HepG2 (cell line): ENCODE measurements at regions not wholly inside any gene's neighbourhood (a gene's known extent, or its start where the extent isn't known, plus 50 kb on each side); places are given as distances from the start of the nearest gene placed in this dataset.
A peak's percentile ranks its signal among the peaks of the same experiment; 100 is the strongest.

Source experiments
- BRCA1 ChIP-seq: sonication (generic); formaldehyde crosslinking; IDR thresholded peaks from 2 replicates; pipeline ENCODE4 v1.4.0; 2020; ENCODE audit warnings: missing genetic modification reagents
- CREB1 ChIP-seq, 2 experiments: fragments of 450-650 bp in 1 of 2; IDR thresholded peaks; 2 replicates each; pipeline ENCODE4 v1.6.1; 2016 to 2017; ENCODE audit warnings: control low read depth in 1 of 2, mild to moderate bottlenecking in 1 of 2, missing compliant biosample characterization in 1 of 2, missing genetic modification characterization in 1 of 2
- CREBL2 ChIP-seq: sonication (generic); formaldehyde crosslinking; IDR thresholded peaks from 2 replicates; pipeline ENCODE4 v1.8.1; 2023; ENCODE audit warnings: missing genetic modification reagents, mild to moderate bottlenecking, borderline replicate concordance
- GMEB2 ChIP-seq: IDR thresholded peaks from 2 replicates; pipeline ENCODE4 v1.6.1; 2016; ENCODE audit warnings: missing biosample characterization, missing genetic modification reagents, low read depth
- IRF2 ChIP-seq: IDR thresholded peaks from 2 replicates; pipeline ENCODE4 v1.6.1; 2018; ENCODE audit warnings: missing genetic modification reagents, missing compliant biosample characterization
- KLF9 ChIP-seq: IDR thresholded peaks from 2 replicates; pipeline ENCODE4 v1.6.1; 2016; ENCODE audit warnings: low read depth
- MYNN ChIP-seq: sonication (generic); formaldehyde crosslinking; IDR thresholded peaks from 2 replicates; pipeline ENCODE4 v1.4.0; 2020; ENCODE audit warnings: mild to moderate bottlenecking, low read depth, missing genetic modification reagents
- MZF1 ChIP-seq: sonication (generic); formaldehyde crosslinking; IDR thresholded peaks from 2 replicates; pipeline ENCODE4 v1.8.1; 2023; ENCODE audit warnings: mild to moderate bottlenecking, missing genetic modification reagents, borderline replicate concordance
- NFE2L2 ChIP-seq: fragments of 150-350 bp; IDR thresholded peaks from 2 replicates; pipeline ENCODE4 v1.6.1; 2014; ENCODE audit warnings: low read length
- PAXIP1 ChIP-seq: sonication (generic); formaldehyde crosslinking; conservative IDR thresholded peaks from 2 replicates; pipeline ENCODE4 v1.4.0; 2020; ENCODE audit warnings: mild to moderate bottlenecking, missing genetic modification reagents, moderate library complexity
- RELA ChIP-seq: sonication (generic); formaldehyde crosslinking; IDR thresholded peaks from 2 replicates; pipeline ENCODE4 v1.4.0; 2020; ENCODE audit warnings: missing genetic modification reagents
- RXRB ChIP-seq: IDR thresholded peaks from 2 replicates; pipeline ENCODE4 v1.6.1; 2016; ENCODE audit warnings: borderline replicate concordance, missing genetic modification reagents, missing compliant biosample characterization
- SP5 ChIP-seq: IDR thresholded peaks from 2 replicates; pipeline ENCODE4 v1.6.1; 2016; ENCODE audit warnings: low read depth, borderline replicate concordance
- SRF ChIP-seq: IDR thresholded peaks from 2 replicates; pipeline ENCODE4 v1.6.1; 2011; ENCODE audit warnings: mild to moderate bottlenecking, low read depth, low read length, moderate library complexity
- TEF ChIP-seq: sonication (generic); formaldehyde crosslinking; IDR thresholded peaks from 2 replicates; pipeline ENCODE4 v1.5.0; 2020; ENCODE audit warnings: missing genetic modification reagents
- TIGD3 ChIP-seq: sonication (generic); formaldehyde crosslinking; IDR thresholded peaks from 2 replicates; pipeline ENCODE4 v1.5.1; 2020; ENCODE audit warnings: mild to moderate bottlenecking, missing genetic modification reagents, borderline replicate concordance
- TRIM22 ChIP-seq: fragments of 450-650 bp; IDR thresholded peaks from 2 replicates; pipeline ENCODE4 v1.6.1; 2017
- TSC22D2 ChIP-seq: sonication (generic); formaldehyde crosslinking; IDR thresholded peaks from 2 replicates; pipeline ENCODE4 v1.5.1; 2020; ENCODE audit warnings: missing genetic modification reagents, mild to moderate bottlenecking, borderline replicate concordance
- ZNF572 ChIP-seq: sonication (generic); formaldehyde crosslinking; IDR thresholded peaks from 2 replicates; pipeline ENCODE4 v1.5.1; 2020; ENCODE audit warnings: mild to moderate bottlenecking, missing genetic modification reagents
- ZNF577 ChIP-seq: sonication (generic); formaldehyde crosslinking; IDR thresholded peaks from 2 replicates; pipeline ENCODE4 v1.4.0; 2020; ENCODE audit warnings: mild to moderate bottlenecking, low read depth, missing genetic modification reagents, borderline replicate concordance
- ZSCAN12 ChIP-seq: sonication (generic); formaldehyde crosslinking; IDR thresholded peaks from 2 replicates; pipeline ENCODE4 v1.9.0; 2021; ENCODE audit warnings: mild to moderate bottlenecking, missing genetic modification reagents

GRCh38 chr1:200483491-200484143 lies 73.8 kb upstream of the ZNF281 start (continued):
- TF ChIP-seq NFE2L2 (no peak), RXRB (CRISPR knock-in tag) (no peak), IRF2 (CRISPR knock-in tag) (no peak), GMEB2 (CRISPR knock-in tag) (no peak), CREBL2 (CRISPR knock-in tag) (no peak), MZF1 (CRISPR knock-in tag) (no peak), TRIM22 (no peak), RELA (CRISPR knock-in tag) (no peak), MYNN (CRISPR knock-in tag) (no peak), SRF (no peak), ZNF577 (no peak), TSC22D2 (CRISPR knock-in tag) (no peak), TEF (CRISPR knock-in tag) (no peak), ZNF572 (CRISPR knock-in tag) (no peak), CREB1 (IDR thresholded peaks at IDR 0.05) (0 out of 2 replicates have a peak, but pooled peaks have one; percentile 10), CREB1 (CRISPR knock-in tag; IDR thresholded peaks at IDR 0.05) (no peak), PAXIP1 (CRISPR knock-in tag) (no peak), BRCA1 (no peak), ZSCAN12 (no peak), TIGD3 (no peak), KLF9 (CRISPR knock-in tag) (no peak), SP5 (CRISPR knock-in tag) (no peak)
